ENCODE measurements at regions not wholly inside any gene's neighbourhood (a gene's known extent, or its start where the extent isn't known, plus 50 kb on each side); places are given as distances from the start of the nearest gene placed in this dataset.

GRCh38 chr5:6900247-6901227 lies 187.3 kb downstream of the TENT4A start:
- ChIA-PET POLR2A (ENCODE audit: partially characterized antibody) (no interaction called here), CTCF (ENCODE audit: partially characterized antibody) (interaction anchor here (1.6 kb wide), 1 partner anchor 80 kb away, joined by 4 read pairs; no protein-coding TSS in a partner anchor)
- H3K9me3 ChIP-seq (ENCODE audit: insufficient read depth in 2 of 2, low read depth in 1 of 2, low read length in 1 of 2) = no peaks in the 10 kb centered on the region
- no peaks in the 10 kb centered on the region for H3K79me1 ChIP-seq (ENCODE audit: low read depth, low read length)
- H4K5ac ChIP-seq (ENCODE audit: insufficient read length, low read depth, low read length) = no peak overlapping the region
- no peaks in the 10 kb centered on the region for H3K36me3 ChIP-seq (ENCODE audit: control insufficient read depth in 2 of 4, insufficient read depth in 4 of 4, low read length in 3 of 4)
- no peak for TF ChIP-seq CTBP2 (IDR thresholded peaks at IDR 0.05; ENCODE audit: borderline replicate concordance, insufficient read depth, insufficient read length, low read length)
- no peak for TF ChIP-seq EZH2 (IDR thresholded peaks at IDR 0.05; ENCODE audit: low read depth, low read length, severe bottlenecking)
- TF ChIP-seq CBX5 (IDR thresholded peaks at IDR 0.05; ENCODE audit: low read depth, low read length) = no peak
- TF ChIP-seq CEBPB (IDR thresholded peaks at IDR 0.05; ENCODE audit: low read depth, low read length) = no peak
- TF ChIP-seq POLR2AphosphoS5 (IDR thresholded peaks at IDR 0.05; ENCODE audit: low read depth, low read length) = no peak
- no peak for TF ChIP-seq SRF (IDR thresholded peaks at IDR 0.05; ENCODE audit: low read depth, low read length)
- no peak for TF ChIP-seq TAF7 (optimal IDR thresholded peaks at IDR 0.05; ENCODE audit: borderline replicate concordance, low read depth, low read length)
- no peak for TF ChIP-seq ZNF274 (IDR thresholded peaks at IDR 0.05; ENCODE audit: borderline replicate concordance, extremely low read depth, low read length)
- no peak overlapping the region for H3K18ac ChIP-seq (ENCODE audit: extremely low read depth, low read length)
- no peak overlapping the region for H2AK5ac ChIP-seq (ENCODE audit: low read depth, low read length)
- no peak overlapping the region for H3K23ac ChIP-seq (ENCODE audit: insufficient read length)
- H2BK120ac ChIP-seq (replicated peaks; ENCODE audit: low read depth, low read length) = no peak overlapping the region
- H3K23me2 ChIP-seq (ENCODE audit: low read depth, low read length) = no peaks in the 10 kb centered on the region
- H4K20me1 ChIP-seq (replicated peaks in 1 of 2; ENCODE audit: control insufficient read depth in 1 of 2, insufficient read depth in 2 of 2, low read length in 2 of 2) = no peaks in the 10 kb centered on the region
- H3K27me3 ChIP-seq (replicated peaks in 1 of 4; ENCODE audit: control insufficient read depth in 3 of 4, extremely low read depth in 1 of 4, insufficient read depth in 3 of 4, low read length in 3 of 4) = no peaks in the 10 kb centered on the region
- H3K4me3 ChIP-seq (ENCODE audit: extremely low read depth in 1 of 4, insufficient read depth in 2 of 4, low read depth in 3 of 4, low read length in 4 of 4) = no peak overlapping the region
- no peak for DNase-seq (ENCODE audit: low read depth in 1 of 2, low spot score in 2 of 2)
- FAIRE-seq = no peak
- no peak overlapping the region for H2BK20ac ChIP-seq (ENCODE audit: low read length)
- H3K27ac ChIP-seq (ENCODE audit: low read depth, low read length) = no peak overlapping the region
- no peak overlapping the region for H4K91ac ChIP-seq (replicated peaks; ENCODE audit: insufficient read length, low read length)
- no peaks in the 10 kb centered on the region for H3K4me1 ChIP-seq (replicated peaks in 1 of 4; ENCODE audit: control insufficient read depth in 3 of 4, insufficient read depth in 4 of 4, low read length in 3 of 4)
- H2AFZ ChIP-seq (ENCODE audit: low read length) = 0 out of 2 replicates have a peak overlapping the region, but pooled peaks have one; percentile 46
- no peak overlapping the region for H3K4me2 ChIP-seq (ENCODE audit: insufficient read depth in 1 of 2, low read depth in 2 of 2, low read length in 2 of 2)
- no peak overlapping the region for H3K14ac ChIP-seq (ENCODE audit: insufficient read length)
- H3K56ac ChIP-seq (replicated peaks; ENCODE audit: insufficient read length, low read depth, low read length) = no peak overlapping the region
- WGBS, 2 experiments (ENCODE audit: extremely low coverage in 1 of 2, insufficient coverage in 1 of 2, insufficient read length in 1 of 2, insufficient replicate concordance in 2 of 2, low coverage in 1 of 2, low lambda C conversion rate in 2 of 2, missing lambda C conversion rate in 1 of 2) = 90% methylated on average over 17 of the region's 17 CpGs; no CpG with 5 or more reads in 1 of the 2 experiments
- H4K8ac ChIP-seq (ENCODE audit: extremely low read depth, insufficient read depth, low read length) = no peak overlapping the region
- H3K9ac ChIP-seq (replicated peaks in 1 of 4; ENCODE audit: extremely low read depth in 1 of 4, low read depth in 3 of 4, low read length in 3 of 4) = no peak overlapping the region
- no peak overlapping the region for H2BK12ac ChIP-seq (ENCODE audit: low read depth, low read length)
- H3K79me2 ChIP-seq (ENCODE audit: control insufficient read depth in 1 of 2, insufficient read depth in 2 of 2, low read length in 2 of 2) = no peaks in the 10 kb centered on the region
- H3K4ac ChIP-seq (replicated peaks; ENCODE audit: insufficient read length, low read depth, low read length) = no peak overlapping the region
- no peak overlapping the region for H2BK5ac ChIP-seq (ENCODE audit: low read depth, low read length)
- H2BK15ac ChIP-seq (ENCODE audit: low read length) = no peak overlapping the region

All from H1 (cell line).